ENCODE measurements at regions not wholly inside any gene's neighbourhood (a gene's known extent, or its start where the extent isn't known, plus 50 kb on each side); places are given as distances from the start of the nearest gene placed in this dataset.

DNA sequence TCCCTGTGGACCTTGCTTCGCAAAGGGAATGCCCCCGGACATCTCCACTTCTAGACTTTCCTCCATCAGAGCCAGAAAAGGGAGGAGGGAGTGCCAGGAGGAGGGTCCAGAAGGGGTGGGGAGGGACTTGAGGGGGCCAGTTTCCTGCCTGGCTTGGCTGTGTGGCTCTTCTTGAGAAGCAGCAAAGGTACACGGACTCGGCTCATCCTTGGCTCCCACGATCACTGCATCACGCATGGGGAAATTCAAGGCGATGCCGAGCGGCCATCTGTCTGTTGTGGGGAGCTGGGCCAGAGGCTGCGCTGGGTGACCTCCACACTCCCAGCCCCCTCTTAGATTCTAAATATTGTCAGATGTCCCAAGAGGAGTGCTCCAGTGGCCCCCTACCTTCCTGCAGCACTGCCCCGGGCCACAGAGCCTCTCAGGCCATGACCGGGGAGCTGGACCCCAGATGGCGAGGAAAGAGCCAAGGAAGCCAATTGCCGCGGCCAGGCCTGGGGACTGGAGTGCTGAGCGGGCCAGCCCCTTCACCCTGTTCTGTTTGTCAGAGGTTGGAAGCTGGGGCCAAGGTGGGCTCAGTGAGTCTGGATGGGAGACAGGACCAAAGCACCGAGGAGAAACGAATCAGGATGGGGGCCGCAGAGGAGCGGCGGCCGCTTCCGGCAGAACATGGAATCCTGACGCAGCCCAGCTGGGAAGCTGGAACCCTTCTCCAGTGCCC lies 104.5 kb downstream of the RBFOX3 start:
- Mint-ChIP-seq H3K4me3 (no peak overlapping the region), H3K27me3 (ENCODE audit: low read depth) (peaks cover 31% of the 10 kb centered on the region), H3K9me3 (no peaks in the 10 kb centered on the region), H3K4me1 (peaks cover 7% of the 10 kb centered on the region), H3K36me3 (peaks cover 2% of the 10 kb centered on the region), H3K27ac (no peak overlapping the region)
- no peak for DNase-seq (ENCODE audit: low spot score in 2 of 2, unreplicated experiment in 2 of 2)
- TF ChIP-seq, protein P1, sequence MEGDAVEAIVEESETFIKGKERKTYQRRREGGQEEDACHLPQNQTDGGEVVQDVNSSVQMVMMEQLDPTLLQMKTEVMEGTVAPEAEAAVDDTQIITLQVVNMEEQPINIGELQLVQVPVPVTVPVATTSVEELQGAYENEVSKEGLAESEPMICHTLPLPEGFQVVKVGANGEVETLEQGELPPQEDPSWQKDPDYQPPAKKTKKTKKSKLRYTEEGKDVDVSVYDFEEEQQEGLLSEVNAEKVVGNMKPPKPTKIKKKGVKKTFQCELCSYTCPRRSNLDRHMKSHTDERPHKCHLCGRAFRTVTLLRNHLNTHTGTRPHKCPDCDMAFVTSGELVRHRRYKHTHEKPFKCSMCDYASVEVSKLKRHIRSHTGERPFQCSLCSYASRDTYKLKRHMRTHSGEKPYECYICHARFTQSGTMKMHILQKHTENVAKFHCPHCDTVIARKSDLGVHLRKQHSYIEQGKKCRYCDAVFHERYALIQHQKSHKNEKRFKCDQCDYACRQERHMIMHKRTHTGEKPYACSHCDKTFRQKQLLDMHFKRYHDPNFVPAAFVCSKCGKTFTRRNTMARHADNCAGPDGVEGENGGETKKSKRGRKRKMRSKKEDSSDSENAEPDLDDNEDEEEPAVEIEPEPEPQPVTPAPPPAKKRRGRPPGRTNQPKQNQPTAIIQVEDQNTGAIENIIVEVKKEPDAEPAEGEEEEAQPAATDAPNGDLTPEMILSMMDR (IDR thresholded peaks at IDR 0.05; ENCODE audit: unreplicated experiment) = no peak

DNA sequence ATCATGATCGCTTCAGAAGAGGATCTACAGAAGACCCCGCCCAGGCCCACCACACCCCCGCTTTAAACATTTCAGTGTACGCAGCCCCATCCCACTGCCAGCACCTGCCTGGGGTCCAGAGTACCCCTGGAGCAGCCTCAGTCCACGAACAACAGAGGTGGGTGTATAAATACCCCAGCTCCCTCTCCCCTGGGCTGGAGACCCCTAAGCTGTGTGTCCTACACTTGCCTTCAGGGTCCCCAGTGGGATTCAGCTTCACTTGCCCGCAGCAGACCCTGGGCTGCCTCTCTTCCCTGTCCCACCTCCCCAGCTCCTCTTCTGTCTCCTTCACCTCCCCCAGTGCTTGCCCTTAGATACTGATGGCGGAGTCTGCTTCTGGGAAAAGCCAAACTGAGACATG lies 105.7 kb downstream of the RBFOX3 start:
- no peak for DNase-seq (ENCODE audit: low spot score in 2 of 2, unreplicated experiment in 2 of 2)
- no peaks in the 10 kb centered on the region for H3K36me3 Mint-ChIP-seq
- no peaks in the 10 kb centered on the region for H3K9me3 Mint-ChIP-seq
- no peak overlapping the region for H3K4me3 Mint-ChIP-seq
- H3K27me3 Mint-ChIP-seq (ENCODE audit: low read depth) = peaks cover 31% of the 10 kb centered on the region
- TF ChIP-seq, protein P1 (IDR thresholded peaks at IDR 0.05; ENCODE audit: unreplicated experiment) = no peak
- H3K4me1 Mint-ChIP-seq = peaks cover 15% of the 10 kb centered on the region
- no peak overlapping the region for H3K27ac Mint-ChIP-seq

DNA sequence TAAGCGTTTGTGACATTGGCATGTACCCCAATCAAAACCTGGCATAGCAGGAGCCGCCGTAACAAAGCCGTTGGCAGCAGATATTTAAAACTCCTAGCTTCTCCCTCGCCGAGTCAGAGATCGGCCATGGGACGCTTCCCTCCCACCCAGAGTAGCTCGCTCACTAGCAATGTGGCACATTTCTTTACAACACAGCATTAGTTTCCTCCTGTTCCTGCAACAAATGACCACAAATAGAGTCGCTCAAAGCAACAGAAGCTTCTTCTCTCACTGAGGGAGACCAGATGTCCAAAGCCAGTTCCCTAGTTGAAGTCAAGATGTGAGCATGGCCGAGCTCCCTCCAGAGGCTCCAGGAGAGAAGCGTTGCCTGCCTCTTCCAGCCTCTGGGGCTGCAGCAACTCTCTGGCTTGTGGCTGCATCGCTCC lies 106.7 kb downstream of the RBFOX3 start:
- peaks cover 15% of the 10 kb centered on the region for H3K4me1 Mint-ChIP-seq
- H3K4me3 Mint-ChIP-seq = no peak overlapping the region
- peaks cover 31% of the 10 kb centered on the region for H3K27me3 Mint-ChIP-seq (ENCODE audit: low read depth)
- DNase-seq (ENCODE audit: low spot score in 2 of 2, unreplicated experiment in 2 of 2) = no peak
- no peaks in the 10 kb centered on the region for H3K36me3 Mint-ChIP-seq
- H3K27ac Mint-ChIP-seq = no peak overlapping the region
- H3K9me3 Mint-ChIP-seq = no peaks in the 10 kb centered on the region
- TF ChIP-seq, protein P1 (IDR thresholded peaks at IDR 0.05; ENCODE audit: unreplicated experiment) = no peak

DNA sequence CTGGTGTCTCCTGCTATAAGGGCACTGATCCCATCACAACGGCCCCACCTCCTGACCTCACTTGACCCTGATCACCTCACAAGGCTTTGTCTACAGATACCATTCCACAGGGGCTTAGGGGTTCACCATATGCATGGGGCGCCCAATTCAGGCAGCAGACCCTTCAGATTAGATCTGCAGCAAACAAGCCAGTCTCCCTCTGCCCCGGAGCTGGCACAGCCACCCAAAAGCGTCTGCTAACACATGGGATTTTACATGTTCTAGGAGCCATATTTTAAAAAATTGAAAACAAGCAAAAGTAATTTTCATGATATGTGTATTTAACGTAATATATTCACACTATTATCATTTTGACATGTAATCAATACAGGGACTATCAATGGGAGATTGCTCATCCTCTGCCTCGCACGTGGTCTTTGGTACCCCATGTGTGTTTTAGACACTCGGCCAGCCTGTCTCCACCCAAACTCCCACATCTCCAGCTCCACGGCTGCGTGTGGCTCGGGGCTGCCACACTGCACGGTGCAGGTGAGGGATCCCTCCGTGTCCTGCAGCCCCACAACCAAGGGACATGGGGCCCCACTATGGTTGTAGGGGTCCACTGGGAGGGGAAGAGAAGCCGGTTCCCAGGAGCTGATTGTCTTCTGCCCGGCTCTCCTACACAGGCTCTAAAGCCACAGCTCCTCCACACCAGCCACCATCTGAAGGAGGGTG lies 107.6 kb downstream of the RBFOX3 start:
- TF ChIP-seq, protein P1 (IDR thresholded peaks at IDR 0.05; ENCODE audit: unreplicated experiment) = no peak
- Mint-ChIP-seq H3K36me3 (no peaks in the 10 kb centered on the region), H3K27me3 (ENCODE audit: low read depth) (peaks cover 31% of the 10 kb centered on the region), H3K4me3 (no peak overlapping the region), H3K27ac (no peak overlapping the region), H3K9me3 (no peaks in the 10 kb centered on the region), H3K4me1 (peaks cover 11% of the 10 kb centered on the region)
- no peak for DNase-seq (ENCODE audit: low spot score in 2 of 2, unreplicated experiment in 2 of 2)

DNA sequence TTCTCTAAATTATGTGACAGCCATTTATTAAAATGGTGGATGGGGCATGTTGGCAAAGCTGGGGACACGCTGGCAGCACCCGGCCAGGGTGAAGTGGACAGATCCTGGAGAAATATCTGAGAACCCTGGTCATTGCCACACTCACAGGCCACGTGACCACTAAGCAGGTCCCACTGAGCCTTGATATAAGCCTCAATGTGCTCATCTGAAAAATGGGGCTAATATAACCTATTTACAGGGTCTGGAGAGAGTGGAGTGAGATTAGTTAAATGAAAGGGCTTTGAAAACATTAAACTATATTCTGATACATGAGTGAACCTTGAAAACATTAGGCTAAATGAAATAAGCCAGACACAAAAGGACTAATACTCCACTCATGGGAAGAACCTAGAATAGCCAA lies 108.9 kb downstream of the RBFOX3 start:
- Mint-ChIP-seq H3K4me3 (no peak overlapping the region), H3K27ac (no peak overlapping the region), H3K9me3 (no peaks in the 10 kb centered on the region), H3K27me3 (ENCODE audit: low read depth) (peaks cover 33% of the 10 kb centered on the region), H3K4me1 (peaks cover 10% of the 10 kb centered on the region), H3K36me3 (no peaks in the 10 kb centered on the region)
- no peak for DNase-seq (ENCODE audit: low spot score in 2 of 2, unreplicated experiment in 2 of 2)
- TF ChIP-seq, protein P1 (IDR thresholded peaks at IDR 0.05; ENCODE audit: unreplicated experiment) = no peak
